DMS79 (cell line): ENCODE measurements at regions not wholly inside any gene's neighbourhood (a gene's known extent, or its start where the extent isn't known, plus 50 kb on each side); places are given as distances from the start of the nearest gene placed in this dataset.

Source experiments
- DNase-seq: peaks from one replicate; lab custom pipeline; 2025; lab: John Stamatoyannopoulos, UW

DNA sequence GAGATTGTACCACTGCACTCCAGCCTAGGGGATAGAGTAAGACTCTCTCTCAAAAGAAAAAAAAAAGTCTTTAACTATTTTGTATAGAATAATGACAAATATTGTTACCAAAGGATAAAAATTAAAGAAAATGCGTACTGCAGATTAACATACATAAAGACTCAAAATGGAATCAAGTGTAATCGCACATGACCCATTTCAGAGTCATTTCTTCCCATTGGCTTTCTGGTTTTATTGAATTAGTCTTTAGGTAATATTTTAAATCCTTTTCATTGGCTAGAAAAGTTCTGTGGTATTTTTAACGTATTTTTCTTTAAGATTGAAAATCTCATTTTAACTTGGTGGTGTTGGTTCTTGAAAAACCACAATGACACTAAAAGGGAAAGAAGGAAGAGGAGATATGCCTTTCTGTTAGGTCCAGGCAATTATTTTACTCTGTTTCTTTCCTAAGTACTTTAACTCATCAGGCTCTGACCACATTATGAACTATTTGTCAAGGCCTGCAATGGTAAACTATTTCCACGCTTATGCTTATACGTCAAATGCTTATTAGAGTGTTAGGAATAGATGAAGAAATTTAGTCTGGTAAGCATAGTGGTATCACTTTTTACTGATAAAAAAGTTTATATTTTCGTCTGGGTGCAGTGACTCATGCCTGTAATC, 52.3 kb downstream of the PLEKHG1 start:
- DNase-seq, result no peak

DNA sequence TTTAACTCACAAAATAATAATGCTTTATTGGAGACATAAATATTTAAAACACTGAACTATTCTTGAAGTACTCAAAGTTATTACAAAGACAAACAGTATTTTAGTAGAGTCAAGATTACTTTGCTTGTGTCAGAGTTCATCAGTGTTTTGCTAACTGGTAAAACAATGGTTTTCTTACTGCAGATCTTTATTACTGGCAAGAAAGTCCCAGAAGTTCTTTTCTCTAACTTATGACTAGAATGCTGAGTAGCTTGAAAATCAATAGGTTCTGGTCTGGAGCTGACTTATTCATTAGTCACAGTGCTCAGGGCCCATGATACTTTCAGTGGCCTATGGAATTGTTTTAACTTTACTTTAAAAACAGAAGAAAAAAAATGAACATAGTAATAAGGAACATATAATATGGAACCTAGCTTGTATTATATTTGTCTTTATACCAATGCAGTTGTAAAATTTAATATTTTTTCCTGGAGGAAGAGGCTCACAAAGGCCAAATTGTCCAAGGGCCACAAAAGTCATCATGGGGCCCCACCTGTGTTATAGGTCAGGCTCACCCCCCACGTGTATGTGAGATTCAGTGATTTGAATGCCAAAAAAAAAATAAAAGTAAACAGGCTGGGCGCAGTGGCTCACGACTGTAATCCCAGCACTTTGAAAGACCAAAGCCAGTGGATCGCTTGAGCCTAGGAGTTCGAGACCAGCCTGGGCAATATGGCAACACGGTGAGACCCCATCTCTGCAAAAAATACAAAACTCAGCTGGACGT, 53.3 kb downstream of the PLEKHG1 start:
- DNase-seq, result no peak

DNA sequence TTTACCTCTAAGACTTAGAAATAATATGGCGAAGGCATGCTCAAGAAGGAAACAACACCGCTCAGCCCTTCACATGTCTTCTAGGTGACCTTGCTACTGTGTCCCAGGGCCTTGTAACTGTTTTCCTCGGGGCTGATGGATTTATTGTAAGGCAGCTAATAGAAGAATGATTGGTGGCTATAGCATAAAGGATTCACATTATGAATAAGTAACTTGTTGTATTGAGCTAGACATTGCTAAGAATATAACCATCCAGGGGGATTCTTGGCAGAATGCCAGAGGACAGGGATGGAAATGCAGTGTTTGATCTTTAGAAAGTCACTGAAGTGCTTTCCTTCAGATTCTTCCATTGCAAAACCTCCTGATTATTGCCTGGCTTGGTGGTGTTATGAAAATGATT, 54.9 kb downstream of the PLEKHG1 start:
- no peak for DNase-seq

DNA sequence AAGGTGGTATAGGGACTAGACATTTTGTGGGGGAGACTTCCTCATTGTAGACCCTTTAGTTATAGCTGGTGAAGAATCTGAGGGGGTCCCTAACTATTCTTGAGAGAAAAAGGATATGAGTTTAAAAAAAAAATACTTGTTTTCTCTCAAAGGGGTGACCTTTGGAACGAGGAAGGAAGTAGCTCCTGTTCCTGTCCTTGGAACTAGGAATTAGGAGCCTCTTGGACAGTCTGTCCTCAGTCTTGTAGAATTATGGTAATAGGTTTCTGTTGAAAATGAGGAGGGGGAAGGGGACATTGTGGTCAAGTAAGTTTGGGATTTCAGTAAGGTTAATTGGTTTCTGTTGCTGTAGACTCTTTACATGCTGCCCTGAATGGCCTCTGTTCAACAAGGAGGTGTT, 56.5 kb downstream of the PLEKHG1 start:
- DNase-seq, result no peak

DNA sequence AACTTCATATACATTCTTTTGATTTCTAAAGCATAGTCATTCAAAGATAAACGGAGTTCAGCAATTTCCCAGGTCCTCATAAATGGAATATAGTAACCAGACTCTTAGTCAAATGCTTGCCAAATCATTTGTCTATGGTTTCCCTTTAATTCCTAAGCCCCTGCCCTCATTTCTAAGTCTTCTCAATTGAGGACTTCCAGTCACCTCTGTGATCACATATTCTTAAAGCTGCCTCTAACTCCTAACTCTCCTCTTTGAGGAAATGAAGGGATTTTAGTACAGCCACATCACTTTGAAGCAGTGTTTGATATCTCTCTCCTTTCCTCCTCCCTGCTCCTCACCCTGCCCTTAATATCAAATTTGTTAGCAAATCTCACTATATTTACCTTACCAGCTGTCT, 58.7 kb downstream of the PLEKHG1 start:
- no peak for DNase-seq

DNA sequence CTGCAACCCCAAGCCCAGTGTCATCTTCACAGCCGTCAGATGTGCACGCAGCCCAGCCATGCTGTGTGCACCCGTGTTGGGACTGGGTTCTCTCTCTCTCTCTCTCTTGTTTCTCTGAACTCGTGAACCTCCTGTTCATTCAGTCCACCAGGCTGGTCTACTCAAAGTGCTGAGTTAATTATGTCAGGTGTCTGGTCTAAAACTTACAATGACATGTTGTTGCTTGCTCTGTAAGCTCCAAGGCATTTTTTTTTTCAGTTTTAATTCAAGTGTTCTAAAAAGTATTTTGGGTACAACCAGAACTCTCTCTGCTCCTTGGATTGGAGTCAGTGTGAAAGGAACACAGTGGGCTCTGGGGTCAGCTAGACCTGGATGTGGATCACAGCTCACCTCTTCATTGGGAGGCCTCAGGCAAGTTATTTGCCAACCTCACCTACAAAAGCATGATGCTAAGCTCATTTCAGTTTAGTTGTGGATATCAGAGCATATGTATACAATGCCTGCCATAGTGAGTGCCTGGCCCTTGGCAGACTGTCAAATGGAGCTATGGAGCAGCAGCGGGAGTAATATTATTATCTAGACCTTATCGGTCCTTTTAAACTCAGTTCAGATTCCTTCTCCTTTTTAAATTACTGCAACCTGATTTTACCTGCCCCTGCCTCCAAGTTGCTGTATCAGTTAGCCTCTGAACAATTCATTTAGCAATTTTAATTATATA, 59.5 kb downstream of the PLEKHG1 start:
- no peak for DNase-seq

DNA sequence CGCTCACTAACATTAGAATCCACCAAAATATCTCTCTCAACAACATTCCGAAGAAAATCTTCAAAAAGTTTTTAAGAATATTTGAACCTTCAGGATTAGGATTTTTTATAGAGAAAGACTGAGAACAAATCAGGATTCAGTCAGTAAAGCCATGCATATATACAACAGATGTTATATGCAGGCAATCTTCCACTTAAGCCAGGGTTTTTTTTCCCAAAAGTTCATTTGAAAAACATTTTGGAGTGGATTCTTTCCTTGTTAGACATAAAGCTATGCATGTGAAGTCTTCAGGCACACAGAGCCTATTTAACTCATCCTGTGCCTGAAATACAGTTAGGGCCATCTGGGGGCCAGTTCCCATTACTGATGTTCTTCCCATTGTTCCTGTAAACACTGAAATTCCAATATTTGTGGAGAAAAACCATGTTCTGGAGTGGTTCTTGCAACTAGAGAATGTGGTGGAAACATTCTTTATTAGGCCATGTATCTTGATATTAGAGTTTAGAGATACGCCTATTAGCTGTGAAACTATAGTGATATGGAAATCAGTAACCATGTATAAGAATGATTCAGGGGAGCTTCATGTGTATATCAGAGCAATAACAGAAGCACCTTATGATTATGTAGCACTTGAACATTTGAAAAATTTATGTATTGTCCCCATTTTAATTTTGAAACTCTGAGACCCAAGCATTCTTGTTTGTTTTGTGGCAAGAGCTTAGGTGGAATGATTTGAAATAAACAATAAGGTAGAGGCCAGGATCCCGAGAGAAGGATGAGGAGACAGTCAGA, 61.7 kb downstream of the PLEKHG1 start:
- no peak for DNase-seq

DNA sequence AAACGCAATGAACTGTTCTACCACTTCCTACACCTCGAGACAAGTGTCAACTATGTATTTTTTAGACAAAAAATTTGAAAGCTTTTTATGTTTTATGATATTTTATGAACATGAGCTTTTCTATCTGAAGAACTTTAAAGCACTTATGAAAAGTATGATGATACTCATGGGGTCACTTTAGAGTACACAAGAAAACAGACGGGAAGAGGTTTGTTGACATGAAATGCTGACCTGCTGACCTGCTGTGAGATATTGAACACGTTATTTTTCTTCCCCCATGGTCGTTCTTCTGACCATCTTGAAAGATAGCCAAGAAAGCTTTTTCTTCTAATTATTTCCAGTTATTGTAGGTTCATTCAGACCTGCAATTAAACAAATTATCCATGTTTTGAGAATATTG, 63.1 kb downstream of the PLEKHG1 start:
- no peak for DNase-seq

DNA sequence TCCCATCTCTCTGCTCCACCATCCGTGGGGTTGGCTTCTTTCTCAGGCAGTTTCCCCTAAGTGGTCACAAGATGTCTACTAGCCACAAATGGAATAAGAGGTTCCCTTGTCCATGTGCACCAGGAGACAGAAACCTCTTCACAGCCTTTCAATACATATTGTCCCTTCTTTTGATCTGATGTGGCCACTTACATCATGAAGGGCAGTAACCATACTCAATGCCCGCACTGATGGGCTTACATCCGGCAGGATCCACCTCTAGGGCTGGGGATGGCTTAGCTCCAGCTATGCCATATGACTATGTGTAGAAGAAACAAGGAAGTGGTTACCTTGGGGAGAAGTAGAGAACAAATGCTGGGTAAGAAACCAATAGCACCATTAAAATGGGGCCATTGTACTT, 64.4 kb downstream of the PLEKHG1 start:
- no peak for DNase-seq

DNA sequence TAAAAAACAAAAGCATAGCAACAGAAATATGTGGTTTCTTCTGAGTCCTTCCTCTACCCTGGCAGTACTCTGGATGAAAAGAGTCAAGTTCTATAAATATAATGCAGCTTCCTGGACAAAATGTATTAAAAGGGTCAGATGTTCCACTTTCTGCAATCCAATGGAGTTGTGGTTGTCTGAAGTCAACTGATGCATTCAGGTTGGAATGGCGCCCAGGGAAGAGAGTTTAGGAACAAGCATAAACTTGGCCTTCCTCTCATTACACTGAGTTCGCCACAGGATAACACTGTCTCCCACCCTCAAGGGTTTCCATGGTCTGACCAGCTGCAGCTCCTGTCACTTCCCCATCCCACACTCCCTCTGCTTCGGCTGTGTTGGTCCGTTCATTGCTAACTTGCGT, 66.4 kb downstream of the PLEKHG1 start:
- peak; percentile 27 for DNase-seq

DNA sequence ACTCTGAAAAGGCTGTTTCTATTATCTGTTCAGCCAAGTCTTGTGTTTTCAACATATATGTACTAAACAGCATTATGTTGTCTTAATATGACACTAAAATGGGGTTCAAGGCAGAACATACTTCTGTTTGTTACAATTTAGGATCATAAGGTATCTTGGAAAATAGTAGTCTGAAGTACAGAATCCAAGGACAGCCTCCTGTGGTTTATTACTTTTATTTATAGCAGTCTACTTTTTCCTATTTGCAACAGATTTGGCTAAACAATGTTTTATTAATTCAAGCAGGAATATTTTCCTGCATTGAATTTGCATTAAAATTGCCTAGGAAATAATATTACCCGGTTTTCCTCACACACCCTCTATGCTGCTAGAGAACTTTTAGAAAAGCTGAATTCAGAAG, 67.7 kb downstream of the PLEKHG1 start:
- DNase-seq, result no peak

DNA sequence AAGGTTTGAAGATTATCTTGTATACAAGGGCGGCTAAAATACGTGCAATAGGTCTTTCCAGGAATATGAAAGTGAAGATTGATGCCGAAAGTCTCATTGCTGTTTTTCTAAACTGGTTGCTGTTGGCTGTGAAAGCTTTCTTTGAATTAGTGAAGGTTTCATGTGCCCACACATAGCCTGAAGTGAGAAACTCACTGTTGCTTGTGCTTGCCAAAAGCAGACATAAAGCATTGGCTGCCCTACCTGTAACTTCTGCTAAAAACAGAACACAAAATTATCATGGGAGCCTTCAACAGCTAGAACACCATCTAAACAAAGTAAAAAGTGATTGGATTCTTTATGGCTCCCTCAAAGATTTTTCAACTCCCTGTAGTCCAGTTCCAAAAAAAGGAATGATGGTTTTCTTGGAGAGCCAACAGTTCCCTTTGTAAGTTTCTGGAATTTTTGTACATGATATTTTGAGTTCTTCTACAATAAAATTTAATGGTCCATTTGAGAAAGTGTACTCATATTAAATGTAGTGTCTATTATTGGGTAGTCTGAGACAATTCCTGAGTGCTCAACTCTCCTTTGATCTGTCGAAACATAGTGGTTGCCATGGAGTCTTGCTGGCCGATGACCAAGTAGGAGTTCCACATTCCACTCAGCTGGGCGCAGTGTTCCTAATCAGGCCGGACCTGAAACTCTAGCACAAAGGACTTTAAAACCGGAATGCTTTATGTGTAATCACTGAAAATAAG, 68.5 kb downstream of the PLEKHG1 start:
- peak; percentile 90 for DNase-seq

DNA sequence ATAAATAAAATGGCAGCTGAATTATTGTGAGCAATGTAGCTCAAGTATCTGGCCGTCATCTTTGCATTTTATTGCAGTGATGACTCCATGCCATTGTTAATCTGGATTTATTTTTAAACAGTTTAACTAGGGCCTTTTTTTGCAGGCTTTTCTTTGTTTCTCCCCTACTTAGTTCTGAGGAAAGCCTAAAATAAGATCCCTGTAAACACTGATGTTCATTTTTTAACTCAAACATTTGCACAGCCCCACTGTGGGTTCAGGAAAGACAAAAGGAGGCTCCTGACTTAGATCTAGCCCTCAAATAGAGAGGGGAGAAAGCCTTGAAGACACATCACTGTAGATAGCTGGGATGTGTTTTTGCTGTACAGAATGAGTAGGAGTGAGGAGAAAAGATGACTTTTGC, 69.2 kb downstream of the PLEKHG1 start:
- no peak for DNase-seq

DNA sequence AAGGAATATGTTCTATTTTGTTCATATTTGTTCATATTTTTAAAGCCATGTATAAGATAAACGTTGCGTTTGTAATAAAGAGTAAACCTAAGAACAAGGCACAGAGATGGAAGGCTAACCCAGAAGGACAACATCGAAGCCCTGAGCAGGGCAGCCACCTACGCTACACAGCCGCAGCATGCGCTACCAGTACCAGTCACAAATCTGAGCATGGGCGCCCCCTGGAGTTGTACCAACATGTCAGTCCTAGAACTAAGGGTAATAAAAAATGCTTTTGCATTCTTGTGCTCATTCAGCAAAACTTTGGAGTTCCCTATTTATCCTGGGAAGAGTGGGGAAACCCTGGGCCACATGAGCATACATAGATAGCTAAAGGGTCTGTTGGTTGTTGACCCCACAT, 70.6 kb downstream of the PLEKHG1 start:
- DNase-seq, result no peak

DNA sequence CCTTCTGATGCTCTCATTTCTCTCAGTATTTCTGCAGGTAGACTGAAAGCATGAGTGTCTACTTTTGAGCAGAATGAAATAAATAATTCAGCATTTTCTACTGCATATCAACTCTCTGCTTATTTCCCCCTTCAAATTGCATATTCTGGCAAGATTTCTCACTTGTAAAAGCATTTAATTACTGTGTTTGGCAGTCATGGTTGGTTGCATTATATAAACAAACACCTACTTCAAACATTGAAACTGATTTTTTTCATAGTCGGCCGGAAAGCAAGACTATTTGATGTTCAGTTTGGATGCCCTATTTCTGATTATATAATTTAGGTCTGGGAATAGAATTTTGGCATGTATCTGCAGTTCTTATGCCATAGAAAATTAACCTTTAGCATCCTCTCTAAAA, 73.1 kb downstream of the PLEKHG1 start:
- DNase-seq, result peak; percentile 72

DNA sequence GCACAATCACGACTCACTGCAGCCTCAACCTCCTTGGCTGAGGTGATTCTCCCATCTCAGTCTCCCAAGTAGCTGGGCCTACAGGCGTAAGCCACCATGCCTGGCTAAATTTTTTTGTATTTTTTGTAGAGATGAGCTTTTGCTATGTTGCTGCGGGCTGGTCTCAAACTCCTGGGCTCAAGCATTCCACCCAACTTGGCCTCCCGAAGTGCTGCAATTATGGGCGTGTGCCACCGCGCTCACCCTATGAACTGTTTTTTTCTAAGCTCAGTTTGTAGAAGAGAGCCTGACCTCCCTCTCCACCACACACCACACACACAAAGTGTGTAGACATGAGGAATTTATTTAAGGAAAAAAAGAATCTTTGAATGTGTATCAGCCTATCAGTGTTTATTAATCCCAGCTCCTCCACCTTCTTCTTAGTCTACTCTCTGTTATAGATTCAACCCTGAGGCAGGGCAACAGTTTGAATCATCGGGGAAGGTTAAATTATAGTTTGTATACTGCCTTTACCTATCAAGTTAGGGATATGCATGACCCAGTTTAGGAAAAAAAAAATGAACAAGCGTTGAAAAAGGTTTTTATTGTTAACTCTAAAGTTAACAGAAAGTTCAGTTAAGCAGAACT, 74.1 kb downstream of the PLEKHG1 start:
- no peak for DNase-seq

DNA sequence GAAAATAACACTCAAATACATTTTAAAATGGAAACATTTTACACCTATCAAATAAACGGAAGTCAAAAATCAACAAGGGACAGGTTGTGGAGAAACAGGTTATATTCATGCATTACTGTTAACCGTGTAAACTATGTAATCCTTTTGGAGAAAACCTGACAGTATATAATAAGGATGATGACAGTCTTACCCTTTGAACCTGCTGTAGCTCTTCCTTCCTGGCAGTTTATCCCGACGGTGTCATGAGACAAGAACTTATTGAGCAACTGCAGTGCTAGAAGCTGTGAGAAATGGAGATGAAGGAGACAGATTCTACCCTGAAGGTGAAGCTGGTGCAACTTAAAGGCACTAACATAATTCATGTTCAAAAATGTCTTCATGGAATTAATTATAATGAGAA, 76.7 kb downstream of the PLEKHG1 start:
- no peak for DNase-seq

DNA sequence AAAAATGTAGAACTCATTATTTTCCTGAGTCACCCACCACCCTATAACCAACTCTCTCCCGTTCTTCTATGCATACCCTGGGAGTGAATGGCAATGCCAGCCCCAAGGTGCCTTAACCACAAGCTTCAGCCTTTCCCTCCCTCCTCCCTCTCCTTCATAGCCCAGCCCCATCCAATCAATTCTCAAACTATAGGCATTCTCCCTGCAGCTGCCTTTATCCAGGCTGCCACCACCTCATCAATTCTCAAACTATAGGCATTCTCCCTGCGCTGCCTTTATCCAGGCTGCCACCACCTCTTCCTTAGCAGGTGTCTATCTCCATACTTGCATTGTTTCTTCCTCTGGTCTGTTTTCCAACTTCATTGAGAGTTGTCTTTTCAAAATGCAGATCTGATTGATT, 77.1 kb downstream of the PLEKHG1 start:
- DNase-seq, result no peak

DNA sequence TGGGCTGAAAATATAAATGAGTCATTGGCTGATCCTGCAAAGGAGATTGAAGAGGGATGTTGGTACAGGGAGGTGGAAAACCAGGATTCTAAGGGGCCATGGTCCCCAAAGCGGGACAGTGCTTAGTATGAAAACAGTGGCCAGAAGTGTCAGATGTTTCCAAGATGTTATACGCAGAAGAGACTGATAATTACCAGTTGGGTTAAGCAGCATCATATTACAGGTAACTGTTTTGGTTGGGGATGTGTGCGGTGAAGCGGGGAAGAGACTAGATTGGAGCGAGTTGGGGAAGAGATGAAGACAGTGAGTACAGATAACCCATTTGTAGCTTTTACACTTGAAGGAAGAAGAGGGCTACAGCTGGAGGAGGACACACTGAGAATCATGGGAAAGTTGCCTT, 80.8 kb downstream of the PLEKHG1 start:
- DNase-seq, result no peak

DNA sequence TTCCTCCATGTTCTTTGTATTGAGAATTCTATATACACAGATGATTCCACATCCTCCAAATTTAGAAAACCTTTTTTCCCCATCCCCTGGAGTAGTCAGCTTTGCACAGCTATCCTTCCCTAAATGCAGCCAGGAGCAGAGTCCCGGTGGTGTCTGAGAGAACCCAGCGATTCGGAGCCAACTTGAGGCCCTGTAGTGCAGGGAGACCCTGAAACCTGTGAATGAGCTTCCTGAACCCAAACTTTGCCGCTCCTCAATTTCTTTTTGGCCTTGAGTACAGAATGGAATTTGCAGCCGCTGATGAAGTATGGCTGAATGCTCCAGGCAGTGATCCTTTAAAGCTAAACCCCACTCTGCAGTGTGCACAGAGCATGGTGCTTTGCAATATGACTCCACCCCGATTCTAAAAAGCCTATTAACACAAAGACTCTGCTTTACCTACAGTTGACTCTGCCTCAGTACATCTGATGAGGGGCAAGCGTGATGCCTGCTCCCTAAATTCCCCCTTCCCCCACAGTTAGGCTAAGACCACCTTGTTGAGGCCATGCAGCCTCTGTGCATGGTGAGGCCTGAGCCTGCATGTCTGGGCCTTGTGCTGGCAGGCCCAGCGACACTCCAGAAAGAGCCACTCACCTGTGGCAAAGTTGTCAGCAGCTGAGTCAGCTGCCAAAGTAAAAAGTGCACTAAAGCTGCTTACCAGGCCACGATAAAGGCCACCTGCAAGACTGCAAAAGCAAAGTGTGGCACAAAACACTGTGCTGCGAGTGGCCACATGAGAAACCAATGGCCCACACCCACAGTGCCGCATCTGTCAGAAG, 82.1 kb downstream of the PLEKHG1 start:
- peak; percentile 50 for DNase-seq
